H4 (cell line): ENCODE measurements at regions not wholly inside any gene's neighbourhood (a gene's known extent, or its start where the extent isn't known, plus 50 kb on each side); places are given as distances from the start of the nearest gene placed in this dataset.

Source experiments
- DNase-seq: peaks from one replicate; pipeline ENCODE4 v3.0.0-alpha.2; 2015; ENCODE audit warnings: low spot score

GRCh38 chr3:104553121-104553520, 813.6 kb upstream of the ALCAM start:
- DNase-seq = no peak

GRCh38 chr3:104554425-104554824, 812.3 kb upstream of the ALCAM start:
- DNase-seq = no peak

GRCh38 chr3:104555728-104556127, 811.0 kb upstream of the ALCAM start:
- DNase-seq = no peak

- DNase-seq = no peak
Observed at GRCh38 chr3:104556372-104557078, 810.2 kb upstream of the ALCAM start.

- no peak for DNase-seq
Observed at GRCh38 chr3:104561324-104561723, 805.4 kb upstream of the ALCAM start.

GRCh38 chr3:104564045-104564643, 802.6 kb upstream of the ALCAM start:
- peak; percentile 61 for DNase-seq

- no peak for DNase-seq
Observed at GRCh38 chr3:104566054-104566453, 800.7 kb upstream of the ALCAM start.

- DNase-seq = no peak
Observed at GRCh38 chr3:104575634-104576033, 791.1 kb upstream of the ALCAM start.

GRCh38 chr3:104578558-104578957, 788.2 kb upstream of the ALCAM start:
- no peak for DNase-seq

- DNase-seq = no peak
Observed at GRCh38 chr3:104582092-104582491, 784.6 kb upstream of the ALCAM start.

- no peak for DNase-seq
Observed at GRCh38 chr3:104584682-104585081, 782.0 kb upstream of the ALCAM start.

- no peak for DNase-seq
Observed at GRCh38 chr3:104586344-104586743, 780.4 kb upstream of the ALCAM start.

GRCh38 chr3:104588442-104588841, 778.3 kb upstream of the ALCAM start:
- no peak for DNase-seq

- DNase-seq = no peak
Observed at GRCh38 chr3:104591776-104592175, 774.9 kb upstream of the ALCAM start.

GRCh38 chr3:104594491-104594890, 772.2 kb upstream of the ALCAM start:
- DNase-seq = no peak

GRCh38 chr3:104596054-104596453, 770.7 kb upstream of the ALCAM start:
- DNase-seq = no peak

- DNase-seq = peak; percentile 59
Observed at GRCh38 chr3:104596551-104596950, 770.2 kb upstream of the ALCAM start.

- no peak for DNase-seq
Observed at GRCh38 chr3:104598848-104599511, 767.7 kb upstream of the ALCAM start.

GRCh38 chr3:104604326-104605010, 762.2 kb upstream of the ALCAM start:
- peak; percentile 20 for DNase-seq

GRCh38 chr3:104606812-104607211, 759.9 kb upstream of the ALCAM start:
- no peak for DNase-seq

GRCh38 chr3:104610730-104611652, 755.7 kb upstream of the ALCAM start:
- no peak for DNase-seq
